ENCODE measurements at regions not wholly inside any gene's neighbourhood (a gene's known extent, or its start where the extent isn't known, plus 50 kb on each side); places are given as distances from the start of the nearest gene placed in this dataset.
A peak's percentile ranks its signal among the peaks of the same experiment; 100 is the strongest.

GRCh38 chr2:74735564-74735963, 81.5 kb downstream of the SEMA4F start (continued):
- TF ChIP-seq HDAC2 (IDR thresholded peaks at IDR 0.05; ENCODE audit: borderline replicate concordance in 1 of 2, low read depth in 2 of 2, low read length in 2 of 2): peak in 1 of 2 experiments; percentile 26; a peak in 1 of 4 replicates
- TF ChIP-seq CTBP2 (IDR thresholded peaks at IDR 0.05; ENCODE audit: borderline replicate concordance, insufficient read depth, insufficient read length, low read length): no peak
- TF ChIP-seq CEBPB (IDR thresholded peaks at IDR 0.05; ENCODE audit: low read depth, low read length): no peak
- peak; percentile 93 for TF ChIP-seq TCF12 (IDR thresholded peaks at IDR 0.05; ENCODE audit: low read depth, low read length)
- peak; percentile 84 for TF ChIP-seq MAFK (IDR thresholded peaks at IDR 0.05; ENCODE audit: low read depth, low read length)
- TF ChIP-seq NANOG (IDR thresholded peaks at IDR 0.05; ENCODE audit: insufficient read depth, low read depth, low read length, poor library complexity, severe bottlenecking): no peak
- TF ChIP-seq SP2 (IDR thresholded peaks at IDR 0.05; ENCODE audit: low read length): no peak
- TF ChIP-seq EP300 (IDR thresholded peaks at IDR 0.05; ENCODE audit: borderline replicate concordance in 1 of 2, low read depth in 2 of 2, low read length in 2 of 2): peak in 1 of 2 experiments; percentile 43; a peak in 1 of 3 replicates
- no peak for TF ChIP-seq TAF1 (IDR thresholded peaks at IDR 0.05; ENCODE audit: low read depth, low read length)

All from H1 (cell line).